Heart left ventricle (tissue), 16 donors: ENCODE measurements at regions not wholly inside any gene's neighbourhood (a gene's known extent, or its start where the extent isn't known, plus 50 kb on each side); places are given as distances from the start of the nearest gene placed in this dataset.
A peak's percentile ranks its signal among the peaks of the same experiment; 100 is the strongest.

Experiments used
- ATAC-seq, 4 donors: fragments of 200-7000 bp; cut with Tn5 transposase; one replicate each; pipeline ENCODE4 v1.9.1; 2020 to 2022; ENCODE audit warnings: moderate library complexity in 4 of 4, mild to moderate bottlenecking in 3 of 4, moderate number of reproducible peaks in 1 of 4
- DNase-seq, 5 donors: peaks; one replicate each; pipeline ENCODE4 v3.0.0-alpha.2; 2020
- H3K27ac ChIP-seq, 12 donors: fragments of 200-600 bp; sonication (generic) in 4 of 12; one replicate each; pipeline versions ENCODE4 v1.5.0 to v1.8.0; 2016 to 2022; ENCODE audit warnings: mild to moderate bottlenecking in 2 of 12
- H3K27me3 ChIP-seq, 9 donors: fragments of 200-600 bp; sonication (generic) in 2 of 9; one replicate each; pipeline versions ENCODE4 v1.5.1 to v1.8.0; 2016 to 2022; ENCODE audit warnings: mild to moderate bottlenecking in 3 of 9
- H3K36me3 ChIP-seq, 9 donors: fragments of 200-600 bp; sonication (generic) in 2 of 9; one replicate each; pipeline versions ENCODE4 v1.5.0 to v1.8.0; 2018 to 2022; ENCODE audit warnings: mild to moderate bottlenecking in 2 of 9
- H3K4me1 ChIP-seq, 12 donors: fragments of 200-600 bp; sonication (generic) in 4 of 12; one replicate each; pipeline versions ENCODE4 v1.5.0 to v1.8.0; 2016 to 2022; ENCODE audit warnings: mild to moderate bottlenecking in 3 of 12
- H3K4me3 ChIP-seq, 12 donors: fragments of 200-600 bp; sonication (generic) in 4 of 12; one replicate each; pipeline versions ENCODE4 v1.5.0 to v1.8.0; 2017 to 2022; ENCODE audit warnings: mild to moderate bottlenecking in 9 of 12, moderate library complexity in 4 of 12
- H3K9me3 ChIP-seq, 12 donors: fragments of 200-600 bp; sonication (generic) in 4 of 12; one replicate each; pipeline versions ENCODE4 v1.5.0 to v1.8.0; 2016 to 2022; ENCODE audit warnings: mild to moderate bottlenecking in 1 of 12
- POLR2A ChIP-seq, 2 donors: fragments of 450-650 bp; IDR thresholded peaks; one replicate each; pipeline ENCODE4 v1.6.1; 2017; ENCODE audit warnings: antibody characterized with exemption in 2 of 2, mild to moderate bottlenecking in 2 of 2, moderate library complexity in 2 of 2
- WGBS, 4 donors: extraction: QIAGEN DNeasy Blood & Tissue Kit in 2 of 4; methylation state at CpG; one replicate each; pipeline versions ENCODE4 v1.1.5 to v1.1.7; 2013 to 2018; 5-methylcytosine and 5-hydroxymethylcytosine counted together
- intact Hi-C, 10 donors: fragments of 100-400 bp; cut with DNase I; formaldehyde crosslinking; loops; one replicate each; pipeline versions ENCODE4 v1.11.1 to v1.14.2; 2022
- TF ChIP-seq, protein P1 (sequence below), 12 donors: fragments of 200-600 bp; sonication (generic) in 4 of 12; IDR thresholded peaks; one replicate each; pipeline versions ENCODE4 v1.5.0 to v1.8.0; 2018 to 2022; ENCODE audit warnings: antibody characterized with exemption in 12 of 12, mild to moderate bottlenecking in 5 of 12
- donor health status: ischemic (EF 13 %, LVEDD 7.1; RV severe dilation, severe dysfunction).
- donor health status: healthy with polysubstance abuse.
- donor health status: DM: no; HTN: yes; CAD: no.
- donor health status: DM: no; HTN: no; CAD: no.
- donor health status: ischemic (EF 25% LVEDD 6.9; RV normal size, moderate dysfunction).
- donor health status: ischemic (EF 25% LVEDD 5.7; RV mildly dilated, moderate dysfunction).
- donor health status: healthy.
- donor health status: DM: yes; HTN: yes; CAD: no.
- donor health status: ischemic (EF 35%, LVEDD 5.7; RV mildly dilated, moderate dysfunction).
- donor health status: nonischemic (EF 11% LVEDD 7.7; RV severe dilation, severe dysfunction).
- donor health status: DM: yes; HTN: yes; CAD: no.
- donor health status: PGD.
- donor health status: ischemic (EF 29% LVEDD 5.4; RV normal size, mild dysfunction).
- donor health status: nonischemic (EF 23%, LVEDD 6.1; RV moderate dilation, normal function).

DNA sequence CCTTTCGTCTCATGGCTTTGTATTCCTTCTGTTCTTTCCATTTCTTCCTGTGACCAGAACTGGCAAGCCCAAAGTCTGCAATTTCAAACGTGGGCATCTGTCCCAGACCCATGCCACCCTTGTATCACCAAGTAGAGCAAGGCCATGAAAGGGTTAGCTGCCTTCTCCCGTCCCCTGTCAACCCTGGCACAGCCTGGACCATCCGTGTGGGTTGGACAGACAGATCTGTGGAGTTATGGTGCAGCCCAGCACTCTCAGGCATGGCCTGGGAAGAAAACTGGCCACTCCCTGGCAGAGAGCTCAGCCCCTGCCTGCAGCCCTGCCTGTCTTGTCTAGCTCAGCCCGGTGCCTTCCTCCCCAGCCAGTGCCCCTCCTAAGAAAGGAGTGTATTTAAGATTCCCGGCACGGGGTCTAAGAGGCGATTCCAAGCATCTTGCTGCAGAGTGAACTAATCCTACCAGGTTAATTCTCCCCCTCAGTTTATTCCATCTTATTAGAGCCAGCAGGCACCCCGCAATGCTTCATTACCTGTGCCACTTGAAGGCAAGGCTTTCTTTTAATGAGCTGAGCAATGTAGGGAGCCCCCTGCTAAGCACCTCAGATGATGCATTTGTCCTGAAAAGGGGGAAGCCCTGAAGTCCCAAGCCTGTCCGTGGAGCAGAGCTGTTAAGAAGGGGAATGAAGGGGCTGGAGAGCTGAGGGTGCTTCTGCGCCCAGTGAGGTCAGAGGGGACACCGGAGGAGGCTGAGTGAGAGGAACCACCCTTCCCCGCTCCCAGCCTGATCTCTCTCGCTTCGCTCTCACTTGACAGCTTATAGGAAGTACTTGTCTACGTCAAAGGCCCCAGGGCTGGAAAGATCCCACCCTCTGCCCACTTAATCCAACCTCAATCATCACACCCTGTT, 130.6 kb downstream of the SPATA19 start:
- H3K36me3 ChIP-seq, result no peaks in the 10 kb centered on the region
- intact Hi-C loops, result loop anchor here in 1 of 10 donors (5.0 kb wide), 1 partner anchor 73 kb away; no protein-coding TSS in a partner anchor
- no peak overlapping the region for H3K4me3 ChIP-seq
- ATAC-seq (no peak), DNase-seq (no peak)
- peaks cover 0 to 23% (median 8%) of the 10 kb centered on the region in 12 donors for H3K4me1 ChIP-seq
- no peak overlapping the region for H3K27ac ChIP-seq
- WGBS, 4 donors, result 72 to 84% (median 78%) methylated on average over 14 to 16 of the region's 16 CpGs
- no peaks in the 10 kb centered on the region for H3K9me3 ChIP-seq
- no peaks in the 10 kb centered on the region for H3K27me3 ChIP-seq
- TF ChIP-seq, protein P1, sequence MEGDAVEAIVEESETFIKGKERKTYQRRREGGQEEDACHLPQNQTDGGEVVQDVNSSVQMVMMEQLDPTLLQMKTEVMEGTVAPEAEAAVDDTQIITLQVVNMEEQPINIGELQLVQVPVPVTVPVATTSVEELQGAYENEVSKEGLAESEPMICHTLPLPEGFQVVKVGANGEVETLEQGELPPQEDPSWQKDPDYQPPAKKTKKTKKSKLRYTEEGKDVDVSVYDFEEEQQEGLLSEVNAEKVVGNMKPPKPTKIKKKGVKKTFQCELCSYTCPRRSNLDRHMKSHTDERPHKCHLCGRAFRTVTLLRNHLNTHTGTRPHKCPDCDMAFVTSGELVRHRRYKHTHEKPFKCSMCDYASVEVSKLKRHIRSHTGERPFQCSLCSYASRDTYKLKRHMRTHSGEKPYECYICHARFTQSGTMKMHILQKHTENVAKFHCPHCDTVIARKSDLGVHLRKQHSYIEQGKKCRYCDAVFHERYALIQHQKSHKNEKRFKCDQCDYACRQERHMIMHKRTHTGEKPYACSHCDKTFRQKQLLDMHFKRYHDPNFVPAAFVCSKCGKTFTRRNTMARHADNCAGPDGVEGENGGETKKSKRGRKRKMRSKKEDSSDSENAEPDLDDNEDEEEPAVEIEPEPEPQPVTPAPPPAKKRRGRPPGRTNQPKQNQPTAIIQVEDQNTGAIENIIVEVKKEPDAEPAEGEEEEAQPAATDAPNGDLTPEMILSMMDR (IDR thresholded peaks at IDR 0.05), result no peak
- no peak for TF ChIP-seq POLR2A (IDR thresholded peaks at IDR 0.05)

DNA sequence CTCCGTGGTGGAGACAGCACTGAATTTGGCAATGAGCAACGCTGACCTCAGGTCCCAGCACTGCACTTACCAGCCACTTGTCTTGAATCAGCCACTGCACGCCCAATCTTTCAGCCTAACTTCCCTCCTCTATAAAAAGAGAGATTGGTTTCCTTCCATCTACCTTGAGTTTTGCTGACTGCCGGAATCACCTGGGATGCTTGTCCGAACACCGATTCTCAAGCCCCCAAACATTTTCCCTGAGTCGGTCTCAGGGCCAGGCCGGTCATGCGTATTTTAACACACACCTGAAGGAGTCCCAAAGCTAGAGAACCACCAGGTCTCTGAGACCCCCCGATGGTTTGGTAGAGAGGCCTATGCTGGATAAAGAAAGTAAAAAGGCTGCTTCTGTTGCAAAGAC, 131.5 kb downstream of the SPATA19 start:
- intact Hi-C loops, result loop anchor here in 1 of 10 donors (5.0 kb wide), 1 partner anchor 73 kb away; no protein-coding TSS in a partner anchor
- WGBS, 4 donors, result 84 to 91% (median 87%) methylated on average over 10 of the region's 10 CpGs
- H3K9me3 ChIP-seq, result no peaks in the 10 kb centered on the region
- H3K4me3 ChIP-seq, result no peak overlapping the region
- H3K27me3 ChIP-seq, result no peaks in the 10 kb centered on the region
- TF ChIP-seq POLR2A (IDR thresholded peaks at IDR 0.05), result no peak
- TF ChIP-seq, protein P1 (IDR thresholded peaks at IDR 0.05), result no peak
- no peak for ATAC-seq
- peaks cover 0 to 23% (median 8%) of the 10 kb centered on the region in 12 donors for H3K4me1 ChIP-seq
- H3K27ac ChIP-seq, result no peak overlapping the region
- no peak for DNase-seq
- H3K36me3 ChIP-seq, result no peaks in the 10 kb centered on the region

GRCh38 chr11:133713406-133713805, 131.9 kb downstream of the SPATA19 start:
- H3K4me1 ChIP-seq, result peaks cover 0 to 23% (median 8%) of the 10 kb centered on the region in 12 donors
- intact Hi-C loops, result loop anchor here in 1 of 10 donors (5.0 kb wide), 1 partner anchor 74 kb away; no protein-coding TSS in a partner anchor
- no peaks in the 10 kb centered on the region for H3K36me3 ChIP-seq
- no peak overlapping the region for H3K27ac ChIP-seq
- no peaks in the 10 kb centered on the region for H3K9me3 ChIP-seq
- no peak overlapping the region for H3K4me3 ChIP-seq
- no peak for TF ChIP-seq POLR2A (IDR thresholded peaks at IDR 0.05)
- TF ChIP-seq, protein P1 (IDR thresholded peaks at IDR 0.05), result no peak
- 91 to 98% (median 97%) methylated on average over 3 of the region's 3 CpGs for WGBS, 4 donors
- DNase-seq (no peak), ATAC-seq (no peak)
- H3K27me3 ChIP-seq, result no peaks in the 10 kb centered on the region

DNA sequence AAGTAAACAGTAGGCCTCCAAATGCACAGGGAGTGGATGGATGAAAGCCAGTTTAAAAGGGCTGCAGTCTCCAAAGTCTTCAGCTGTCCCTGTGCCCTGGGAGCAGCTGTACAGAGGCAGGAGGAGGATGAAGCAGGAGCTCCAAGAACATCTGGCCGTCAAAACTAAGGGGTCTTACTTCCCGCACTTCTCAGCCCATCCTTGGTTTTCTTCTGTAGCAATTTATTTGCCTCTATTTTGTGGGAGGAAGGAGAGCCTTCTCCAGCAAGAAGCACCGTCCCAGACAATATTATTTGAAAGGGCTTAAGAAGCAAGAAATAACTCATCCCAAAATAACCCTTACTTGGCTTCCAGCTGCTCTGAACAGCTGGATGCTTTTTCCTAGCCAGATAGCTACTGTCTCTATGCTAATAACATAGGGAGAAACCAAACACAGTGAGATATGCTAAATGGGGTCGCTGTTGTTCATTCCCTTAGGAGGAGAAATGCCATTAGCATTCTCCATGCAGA, 133.2 kb downstream of the SPATA19 start:
- WGBS, 4 donors, result 35 to 55% (median 41%) methylated on average over 4 of the region's 4 CpGs
- intact Hi-C loops, result loop anchor here in 1 of 10 donors (5.0 kb wide), 1 partner anchor 75 kb away; no protein-coding TSS in a partner anchor
- Histone ChIP-seq H3K9me3 (no peaks in the 10 kb centered on the region), H3K4me1 (peaks cover 0 to 23% (median 8%) of the 10 kb centered on the region in 12 donors), H3K27me3 (no peaks in the 10 kb centered on the region), H3K27ac (peak overlapping the region in 3 of 12 donors; percentile 26 to 40 (median 29)), H3K4me3 (no peak overlapping the region), H3K36me3 (no peaks in the 10 kb centered on the region)
- ATAC-seq (peak in 2 of 4 donors; percentile 35 to 58), DNase-seq (no peak)
- no peak for TF ChIP-seq POLR2A (IDR thresholded peaks at IDR 0.05)
- TF ChIP-seq, protein P1 (IDR thresholded peaks at IDR 0.05), result no peak
